Hippocampal formation (tissue), 2 donors: ENCODE measurements at regions not wholly inside any gene's neighbourhood (a gene's known extent, or its start where the extent isn't known, plus 50 kb on each side); places are given as distances from the start of the nearest gene placed in this dataset.
"Not testable (repeated sequence)": the region's sequence is repeated elsewhere in the genome, so short reads cannot be mapped to it uniquely, and the experiment has no call there.

Source experiments
- DNase-seq, 2 donors: peaks; one replicate each; lab custom pipeline; 2025; lab: John Stamatoyannopoulos, UW

GRCh38 chr12:30578426-30578825, 117.2 kb downstream of the IPO8 start:
- no peak for DNase-seq

DNA sequence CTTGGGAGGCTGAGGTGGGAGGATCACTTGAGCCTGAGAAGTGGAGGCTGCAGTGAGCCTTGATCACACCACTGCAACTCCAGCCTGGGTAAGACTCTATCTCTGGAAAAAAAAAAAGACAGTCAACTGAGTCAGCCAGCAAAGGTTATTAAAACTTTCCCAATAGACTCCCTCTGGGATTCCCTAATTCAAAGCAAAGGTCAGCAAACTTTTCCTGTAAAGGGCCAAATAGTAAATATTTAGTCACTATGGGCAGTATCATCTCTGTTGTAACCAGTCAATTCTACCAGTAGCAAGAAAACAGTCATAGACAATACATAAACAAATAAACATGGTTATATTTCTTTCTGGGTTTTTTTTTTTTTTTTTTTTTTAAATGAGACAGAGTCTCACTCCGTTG, 122.5 kb downstream of the IPO8 start:
- no peak for DNase-seq

DNA sequence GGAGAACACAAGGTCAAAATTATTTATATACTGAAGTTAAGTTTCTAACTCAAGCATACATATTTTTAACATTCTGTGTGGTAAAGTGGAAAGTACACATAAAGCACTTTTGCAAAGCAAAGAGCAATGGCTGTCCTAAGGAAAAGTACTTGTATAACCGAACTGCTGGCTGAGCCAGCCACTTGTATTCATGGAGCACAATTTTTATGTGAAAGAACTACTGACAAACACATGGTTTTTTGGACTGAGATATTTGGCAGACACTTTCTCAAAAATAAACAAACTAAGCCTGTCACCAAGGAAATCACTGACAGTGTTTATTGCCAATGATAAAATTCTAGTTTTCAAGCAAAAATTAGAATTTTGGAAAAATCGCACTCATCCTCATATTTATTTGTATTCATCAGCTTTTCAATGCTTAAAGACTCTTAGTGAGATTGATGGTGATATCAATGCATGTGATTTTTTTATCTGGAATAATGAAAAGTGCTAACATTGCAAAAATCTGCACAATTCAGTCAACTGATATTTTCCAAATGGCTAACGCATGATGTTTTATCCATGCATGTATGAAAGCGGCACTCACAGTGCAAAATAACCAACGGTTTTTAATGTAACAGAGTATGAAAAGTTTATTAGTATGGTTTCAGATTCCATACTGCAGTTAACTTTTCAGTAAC, 125.3 kb downstream of the IPO8 start:
- DNase-seq: no peak

DNA sequence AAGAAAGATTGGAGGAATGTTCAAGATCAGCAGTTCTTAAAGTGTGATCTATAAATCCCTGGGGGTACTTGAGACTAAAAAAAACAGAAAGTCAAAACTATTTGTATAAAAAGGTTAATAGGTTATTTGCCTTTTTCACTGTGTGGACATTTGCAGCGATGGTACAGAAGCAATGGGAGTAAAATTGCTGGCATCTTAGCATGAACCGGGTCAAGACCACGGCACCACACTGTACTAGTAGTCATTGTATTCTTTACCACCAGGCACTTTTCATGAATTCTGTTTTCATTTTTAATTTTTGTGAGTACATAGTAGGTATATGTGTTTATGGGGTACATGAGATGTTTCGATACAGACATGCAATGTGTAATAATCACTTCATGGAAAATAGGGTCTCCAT, 126.2 kb downstream of the IPO8 start:
- DNase-seq: no peak

- DNase-seq: no peak
Measured at GRCh38 chr12:30568453-30568852, 127.2 kb downstream of the IPO8 start.

DNA sequence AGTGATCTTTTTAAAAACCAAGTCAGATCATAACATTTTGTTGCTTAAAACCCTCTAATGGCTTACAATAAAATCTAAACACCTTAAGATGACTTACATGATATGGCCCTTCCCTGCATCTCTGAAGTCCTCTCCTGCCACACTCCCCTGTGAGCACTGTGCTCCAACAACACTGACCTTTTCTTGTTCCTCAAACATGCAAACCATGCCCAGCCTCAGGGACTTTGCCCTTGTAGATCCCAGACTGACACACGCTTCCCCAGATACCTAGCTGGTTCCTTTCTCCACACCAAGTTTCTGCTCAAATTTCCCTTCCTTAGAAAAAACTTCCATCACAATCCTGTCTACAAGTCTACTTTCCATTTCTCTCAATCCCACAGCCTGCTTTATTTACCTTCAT, 128.6 kb downstream of the IPO8 start:
- no peak for DNase-seq

- DNase-seq: no peak
Measured at GRCh38 chr12:30564394-30564793, 131.3 kb downstream of the IPO8 start.

DNA sequence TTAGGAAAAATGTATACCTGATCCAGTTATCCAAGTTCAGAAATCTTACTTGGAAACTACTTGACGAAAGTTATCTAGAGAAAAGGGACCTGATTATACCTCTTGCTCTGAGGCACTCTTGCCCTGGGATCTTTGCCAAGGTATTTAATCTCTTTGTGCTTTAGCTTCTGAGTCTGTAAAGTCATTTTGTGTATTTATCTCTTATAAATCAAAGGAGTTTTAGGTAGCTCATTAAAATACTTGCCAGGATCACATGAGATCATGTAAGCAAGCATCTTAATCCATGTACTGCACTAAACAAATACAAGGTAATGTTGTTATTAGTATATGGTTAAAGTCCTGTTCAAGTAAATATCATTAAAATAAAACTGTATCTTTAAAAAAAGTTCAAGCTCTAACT, 147.5 kb downstream of the IPO8 start:
- no peak for DNase-seq

- no peak for DNase-seq
Measured at GRCh38 chr12:30546121-30546520, 149.5 kb downstream of the IPO8 start.

DNA sequence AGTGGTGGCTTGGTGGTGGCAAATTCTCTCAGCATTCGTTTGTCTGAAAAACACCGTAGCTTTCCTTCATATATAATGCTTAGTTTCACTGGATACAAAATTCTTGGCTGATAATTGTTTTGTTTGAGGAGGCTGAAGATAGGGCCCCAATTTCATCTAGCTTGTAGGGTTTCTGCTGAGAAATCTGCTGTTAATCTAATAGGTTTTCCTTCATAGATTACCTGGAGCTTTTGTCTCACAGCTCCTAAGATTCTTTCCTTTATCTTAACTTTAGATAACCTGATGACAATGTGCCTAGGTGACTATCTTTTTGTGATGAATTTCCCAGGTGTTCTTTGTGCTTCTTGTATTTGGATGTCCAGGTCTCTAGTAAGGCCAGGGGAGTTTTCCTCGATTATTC, 151.0 kb downstream of the IPO8 start:
- DNase-seq: not testable (repeated sequence)

GRCh38 chr12:30537228-30537627, 158.4 kb downstream of the IPO8 start:
- DNase-seq: no peak

GRCh38 chr12:30533558-30534265, 162.0 kb downstream of the IPO8 start:
- DNase-seq: no peak

GRCh38 chr12:30531731-30532678, 163.7 kb downstream of the IPO8 start:
- no peak for DNase-seq

GRCh38 chr12:30529489-30530269, 166.0 kb downstream of the IPO8 start:
- DNase-seq: no peak

- no peak for DNase-seq
Measured at GRCh38 chr12:30525171-30525570, 170.5 kb downstream of the IPO8 start.

GRCh38 chr12:30520285-30520684, 175.4 kb downstream of the IPO8 start:
- not testable (repeated sequence) for DNase-seq

GRCh38 chr12:30519535-30519934, 176.1 kb downstream of the IPO8 start:
- DNase-seq: no peak

GRCh38 chr12:30517320-30517719, 178.3 kb downstream of the IPO8 start:
- DNase-seq: no peak

GRCh38 chr12:30515351-30515750, 180.3 kb downstream of the IPO8 start:
- DNase-seq: no peak

GRCh38 chr12:30514666-30515065, 181.0 kb downstream of the IPO8 start:
- no peak for DNase-seq

- DNase-seq: no peak
Measured at GRCh38 chr12:30508205-30508967, 187.3 kb downstream of the IPO8 start.
